Heart left ventricle (tissue), 16 donors: ENCODE measurements at regions not wholly inside any gene's neighbourhood (a gene's known extent, or its start where the extent isn't known, plus 50 kb on each side); places are given as distances from the start of the nearest gene placed in this dataset.
A peak's percentile ranks its signal among the peaks of the same experiment; 100 is the strongest.
"Not testable (repeated sequence)": the region's sequence is repeated elsewhere in the genome, so short reads cannot be mapped to it uniquely, and the experiment has no call there.

ENCODE experiments used
- ATAC-seq, 4 donors: fragments of 200-7000 bp; cut with Tn5 transposase; one replicate each; pipeline ENCODE4 v1.9.1; 2020 to 2022; ENCODE audit warnings: moderate library complexity in 4 of 4, mild to moderate bottlenecking in 3 of 4, moderate number of reproducible peaks in 1 of 4
- DNase-seq, 5 donors: peaks; one replicate each; pipeline ENCODE4 v3.0.0-alpha.2; 2020
- H3K27ac ChIP-seq, 12 donors: fragments of 200-600 bp; sonication (generic) in 4 of 12; one replicate each; pipeline versions ENCODE4 v1.5.0 to v1.8.0; 2016 to 2022; ENCODE audit warnings: mild to moderate bottlenecking in 2 of 12
- H3K27me3 ChIP-seq, 9 donors: fragments of 200-600 bp; sonication (generic) in 2 of 9; one replicate each; pipeline versions ENCODE4 v1.5.1 to v1.8.0; 2016 to 2022; ENCODE audit warnings: mild to moderate bottlenecking in 3 of 9
- H3K36me3 ChIP-seq, 9 donors: fragments of 200-600 bp; sonication (generic) in 2 of 9; one replicate each; pipeline versions ENCODE4 v1.5.0 to v1.8.0; 2018 to 2022; ENCODE audit warnings: mild to moderate bottlenecking in 2 of 9
- H3K4me1 ChIP-seq, 12 donors: fragments of 200-600 bp; sonication (generic) in 4 of 12; one replicate each; pipeline versions ENCODE4 v1.5.0 to v1.8.0; 2016 to 2022; ENCODE audit warnings: mild to moderate bottlenecking in 3 of 12
- H3K4me3 ChIP-seq, 12 donors: fragments of 200-600 bp; sonication (generic) in 4 of 12; one replicate each; pipeline versions ENCODE4 v1.5.0 to v1.8.0; 2017 to 2022; ENCODE audit warnings: mild to moderate bottlenecking in 9 of 12, moderate library complexity in 4 of 12
- H3K9me3 ChIP-seq, 12 donors: fragments of 200-600 bp; sonication (generic) in 4 of 12; one replicate each; pipeline versions ENCODE4 v1.5.0 to v1.8.0; 2016 to 2022; ENCODE audit warnings: mild to moderate bottlenecking in 1 of 12
- POLR2A ChIP-seq, 2 donors: fragments of 450-650 bp; IDR thresholded peaks; one replicate each; pipeline ENCODE4 v1.6.1; 2017; ENCODE audit warnings: antibody characterized with exemption in 2 of 2, mild to moderate bottlenecking in 2 of 2, moderate library complexity in 2 of 2
- WGBS, 4 donors: extraction: QIAGEN DNeasy Blood & Tissue Kit in 2 of 4; methylation state at CpG; one replicate each; pipeline versions ENCODE4 v1.1.5 to v1.1.7; 2013 to 2018; 5-methylcytosine and 5-hydroxymethylcytosine counted together
- intact Hi-C, 10 donors: fragments of 100-400 bp; cut with DNase I; formaldehyde crosslinking; loops; one replicate each; pipeline versions ENCODE4 v1.11.1 to v1.14.2; 2022
- TF ChIP-seq, protein P1 (sequence below), 12 donors: fragments of 200-600 bp; sonication (generic) in 4 of 12; IDR thresholded peaks; one replicate each; pipeline versions ENCODE4 v1.5.0 to v1.8.0; 2018 to 2022; ENCODE audit warnings: antibody characterized with exemption in 12 of 12, mild to moderate bottlenecking in 5 of 12
- donor health status: ischemic (EF 13 %, LVEDD 7.1; RV severe dilation, severe dysfunction).
- donor health status: healthy with polysubstance abuse.
- donor health status: DM: no; HTN: yes; CAD: no.
- donor health status: DM: no; HTN: no; CAD: no.
- donor health status: ischemic (EF 25% LVEDD 6.9; RV normal size, moderate dysfunction).
- donor health status: ischemic (EF 25% LVEDD 5.7; RV mildly dilated, moderate dysfunction).
- donor health status: healthy.
- donor health status: DM: yes; HTN: yes; CAD: no.
- donor health status: ischemic (EF 35%, LVEDD 5.7; RV mildly dilated, moderate dysfunction).
- donor health status: nonischemic (EF 11% LVEDD 7.7; RV severe dilation, severe dysfunction).
- donor health status: DM: yes; HTN: yes; CAD: no.
- donor health status: PGD.
- donor health status: ischemic (EF 29% LVEDD 5.4; RV normal size, mild dysfunction).
- donor health status: nonischemic (EF 23%, LVEDD 6.1; RV moderate dilation, normal function).

DNA sequence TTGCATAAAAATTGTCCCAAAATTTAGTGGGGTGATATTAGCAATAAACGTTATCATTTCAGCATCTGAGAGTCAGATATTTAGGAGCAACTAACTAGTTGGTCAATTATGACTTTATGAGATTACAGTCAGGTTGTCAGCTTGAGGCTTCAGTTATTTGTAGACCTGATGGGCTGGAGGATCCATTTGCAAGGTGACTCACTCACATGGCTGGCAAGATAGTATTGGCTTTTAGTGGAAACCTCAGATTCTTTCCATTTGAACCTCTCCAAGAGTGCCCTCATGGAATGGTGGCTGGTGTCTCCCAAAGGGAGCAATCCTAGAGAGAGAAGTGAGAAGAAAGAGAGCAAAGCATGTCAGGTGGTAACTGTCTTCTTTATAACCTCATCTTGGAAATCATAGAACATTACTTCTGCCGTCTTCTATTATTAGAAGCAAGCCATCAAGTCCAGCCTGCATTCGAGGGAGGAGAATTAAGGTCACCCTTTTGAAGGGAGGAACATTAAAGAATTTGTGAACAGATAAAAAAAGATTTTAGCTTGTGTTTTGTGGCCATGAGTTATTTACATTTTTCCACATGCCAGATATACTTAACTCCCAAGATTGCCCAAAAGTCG lies 92.5 kb downstream of the HAUS1 start:
- peak overlapping the region in 7 of 12 donors; percentile 1 to 60 (median 44) for H3K27ac ChIP-seq
- TF ChIP-seq POLR2A (IDR thresholded peaks at IDR 0.05) = no peak
- TF ChIP-seq, protein P1, sequence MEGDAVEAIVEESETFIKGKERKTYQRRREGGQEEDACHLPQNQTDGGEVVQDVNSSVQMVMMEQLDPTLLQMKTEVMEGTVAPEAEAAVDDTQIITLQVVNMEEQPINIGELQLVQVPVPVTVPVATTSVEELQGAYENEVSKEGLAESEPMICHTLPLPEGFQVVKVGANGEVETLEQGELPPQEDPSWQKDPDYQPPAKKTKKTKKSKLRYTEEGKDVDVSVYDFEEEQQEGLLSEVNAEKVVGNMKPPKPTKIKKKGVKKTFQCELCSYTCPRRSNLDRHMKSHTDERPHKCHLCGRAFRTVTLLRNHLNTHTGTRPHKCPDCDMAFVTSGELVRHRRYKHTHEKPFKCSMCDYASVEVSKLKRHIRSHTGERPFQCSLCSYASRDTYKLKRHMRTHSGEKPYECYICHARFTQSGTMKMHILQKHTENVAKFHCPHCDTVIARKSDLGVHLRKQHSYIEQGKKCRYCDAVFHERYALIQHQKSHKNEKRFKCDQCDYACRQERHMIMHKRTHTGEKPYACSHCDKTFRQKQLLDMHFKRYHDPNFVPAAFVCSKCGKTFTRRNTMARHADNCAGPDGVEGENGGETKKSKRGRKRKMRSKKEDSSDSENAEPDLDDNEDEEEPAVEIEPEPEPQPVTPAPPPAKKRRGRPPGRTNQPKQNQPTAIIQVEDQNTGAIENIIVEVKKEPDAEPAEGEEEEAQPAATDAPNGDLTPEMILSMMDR (IDR thresholded peaks at IDR 0.05) = no peak
- intact Hi-C loops = no loop called here
- no peaks in the 10 kb centered on the region for H3K27me3 ChIP-seq
- ATAC-seq (peak in 3 of 4 donors; percentile 38 to 60 (median 59)), DNase-seq (no peak)
- H3K9me3 ChIP-seq = no peaks in the 10 kb centered on the region
- H3K4me3 ChIP-seq = no peak overlapping the region
- WGBS, 4 donors = 53 to 64% (median 55%) methylated on average over 4 of the region's 4 CpGs
- H3K36me3 ChIP-seq = peaks cover 0 to 4% (median 0%) of the 10 kb centered on the region in 9 donors
- peaks cover 0 to 33% (median 15%) of the 10 kb centered on the region in 12 donors for H3K4me1 ChIP-seq

DNA sequence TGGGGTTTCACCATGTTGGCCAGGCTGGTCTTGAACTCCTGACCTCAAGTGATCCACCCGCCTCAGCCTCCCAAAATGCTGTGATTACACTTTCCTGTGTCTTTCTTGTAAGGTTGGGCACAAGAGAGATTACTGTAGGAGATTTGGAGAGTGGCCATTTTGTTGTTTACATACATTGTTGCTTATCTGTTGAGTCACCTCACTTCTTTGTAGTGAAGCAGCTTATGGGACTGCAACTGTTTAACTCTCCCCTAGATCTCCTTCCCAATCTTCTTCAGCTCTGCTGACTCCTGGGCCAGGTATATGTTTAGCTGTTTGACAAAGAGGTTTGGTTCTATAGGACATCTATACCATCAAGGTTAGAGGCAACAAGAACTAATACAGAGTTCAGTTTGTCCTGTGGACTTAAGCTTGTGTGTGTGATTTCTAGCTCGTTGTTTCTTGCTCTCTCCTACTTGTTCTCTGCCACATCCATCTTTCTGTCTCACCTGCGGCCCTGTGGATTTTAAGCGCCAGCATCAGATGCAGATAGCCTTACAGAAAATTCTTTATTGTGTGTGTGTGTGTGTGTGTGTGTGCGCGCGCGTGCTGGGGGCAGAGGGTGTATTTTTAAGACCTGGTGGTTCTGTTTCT lies 95.4 kb downstream of the HAUS1 start:
- 80 to 88% (median 84%) methylated on average over 8 of the region's 8 CpGs for WGBS, 4 donors
- H3K36me3 ChIP-seq = peaks cover 0 to 4% (median 0%) of the 10 kb centered on the region in 9 donors
- TF ChIP-seq POLR2A (IDR thresholded peaks at IDR 0.05) = no peak
- TF ChIP-seq, protein P1 (IDR thresholded peaks at IDR 0.05) = no peak
- H3K27ac ChIP-seq = no peak overlapping the region
- ATAC-seq (no peak), DNase-seq (no peak)
- no peaks in the 10 kb centered on the region for H3K27me3 ChIP-seq
- no peak overlapping the region for H3K4me3 ChIP-seq
- H3K4me1 ChIP-seq = peaks cover 0 to 45% (median 16%) of the 10 kb centered on the region in 12 donors
- no peaks in the 10 kb centered on the region for H3K9me3 ChIP-seq
- intact Hi-C loops = no loop called here

DNA sequence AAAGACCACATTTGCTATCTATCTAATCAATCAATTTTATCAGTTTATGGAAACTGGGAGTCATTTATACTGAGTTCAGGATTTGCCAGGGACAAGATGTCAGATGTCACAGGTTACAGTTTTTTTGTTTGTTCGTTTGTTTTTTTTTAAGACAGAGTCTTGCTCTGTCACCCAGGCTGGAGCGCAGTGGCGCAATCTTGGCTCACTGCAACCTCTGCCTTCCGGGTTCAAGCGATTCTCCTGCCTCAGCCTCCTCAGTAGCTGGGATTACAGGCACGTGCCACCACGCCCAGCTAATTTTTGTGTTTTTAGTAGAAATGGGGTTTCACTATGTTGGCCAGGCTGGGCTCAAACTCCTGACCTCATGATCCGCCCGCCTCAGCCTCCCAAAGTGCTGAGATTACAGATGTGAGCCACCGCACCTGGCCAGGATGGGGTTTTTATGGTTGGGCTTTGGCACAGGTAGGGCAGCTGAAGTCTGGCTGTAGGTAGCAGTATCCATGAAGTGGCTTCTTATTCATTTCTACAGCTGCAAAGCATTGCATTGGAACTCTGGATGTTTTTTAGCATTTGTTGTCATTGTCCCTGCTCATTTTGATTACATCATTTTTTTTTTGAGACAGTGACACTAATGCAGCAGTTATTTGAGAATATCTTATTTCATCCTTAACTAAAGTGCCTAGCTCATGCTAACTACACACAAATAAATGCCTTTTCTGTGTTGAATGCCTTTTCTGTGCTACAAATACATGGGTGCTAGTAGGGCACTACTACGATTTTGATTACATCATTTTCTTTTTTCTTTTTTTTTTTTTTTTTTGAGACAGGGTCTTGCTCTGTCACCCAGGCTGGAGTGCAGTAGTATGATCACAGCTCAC lies 96.2 kb downstream of the HAUS1 start:
- H3K4me1 ChIP-seq = peaks cover 0 to 47% (median 20%) of the 10 kb centered on the region in 12 donors
- DNase-seq, ATAC-seq, H3K36me3 ChIP-seq, H3K9me3 ChIP-seq, H3K27ac ChIP-seq, H3K27me3 ChIP-seq, intact Hi-C loops, H3K4me3 ChIP-seq: not testable (repeated sequence)
- WGBS, 4 donors = 81 to 90% (median 82%) methylated on average over 11 of the region's 11 CpGs

DNA sequence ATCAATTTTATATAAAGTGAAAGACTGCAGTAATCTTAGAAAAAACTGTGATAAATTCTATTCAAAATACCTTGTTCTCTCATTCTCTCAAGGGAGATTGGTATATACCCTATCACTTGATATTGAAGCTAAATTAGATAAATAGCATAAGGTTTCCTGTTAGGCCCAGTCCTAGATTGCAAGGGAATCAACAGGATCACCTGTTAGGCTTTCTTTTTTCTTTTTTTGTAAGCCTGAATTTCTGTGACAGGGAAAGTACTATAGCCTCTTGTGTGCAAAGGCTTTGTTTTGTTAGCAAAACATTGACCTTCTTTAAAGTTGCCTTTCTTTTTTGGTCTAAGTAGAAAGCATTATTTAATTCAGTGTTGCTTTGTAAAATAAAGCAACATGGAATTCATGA lies 100.0 kb downstream of the HAUS1 start:
- DNase-seq (no peak), ATAC-seq (no peak)
- Histone ChIP-seq H3K9me3 (no peaks in the 10 kb centered on the region), H3K27ac (no peak overlapping the region), H3K36me3 (no peaks in the 10 kb centered on the region), H3K4me1 (peaks cover 0 to 40% (median 17%) of the 10 kb centered on the region in 12 donors), H3K4me3 (no peak overlapping the region), H3K27me3 (no peaks in the 10 kb centered on the region)
- intact Hi-C loops = no loop called here
- TF ChIP-seq, protein P1 (IDR thresholded peaks at IDR 0.05) = no peak
- TF ChIP-seq POLR2A (IDR thresholded peaks at IDR 0.05) = no peak
